Trophoblast cell (in vitro differentiated cells and primary cell): ENCODE measurements at regions not wholly inside any gene's neighbourhood (a gene's known extent, or its start where the extent isn't known, plus 50 kb on each side); places are given as distances from the start of the nearest gene placed in this dataset.

Experiments used
- DNase-seq, 2 donors: peaks; one replicate each; pipeline ENCODE4 v3.0.0-alpha.2; 2016
- H2AFZ ChIP-seq: 2 replicates; pipeline ENCODE4 v1.6.1; 2013; ENCODE audit warnings: low read length, moderate library complexity, mild to moderate bottlenecking; ENCODE audit not compliant: insufficient read depth, poor library complexity
- H2AK5ac ChIP-seq: 2 replicates; pipeline ENCODE4 v1.6.1; 2013; ENCODE audit warnings: mild to moderate bottlenecking, low read length
- H2BK120ac ChIP-seq: 2 replicates; pipeline ENCODE4 v1.6.1; 2013; ENCODE audit warnings: low read length, mild to moderate bottlenecking, moderate library complexity; ENCODE audit not compliant: insufficient read depth, poor library complexity
- H2BK12ac ChIP-seq: 2 replicates; pipeline ENCODE4 v1.6.1; 2013; ENCODE audit warnings: mild to moderate bottlenecking, low read length, moderate library complexity
- H2BK5ac ChIP-seq: 2 replicates; pipeline ENCODE4 v1.6.1; 2013; ENCODE audit warnings: low read length, low read depth, moderate library complexity, mild to moderate bottlenecking; ENCODE audit not compliant: poor library complexity
- H3K14ac ChIP-seq: 2 replicates; pipeline ENCODE4 v1.6.1; 2013; ENCODE audit warnings: mild to moderate bottlenecking, low read length
- H3K18ac ChIP-seq: 2 replicates; pipeline ENCODE4 v1.6.1; 2013; ENCODE audit warnings: mild to moderate bottlenecking, low read length
- H3K23ac ChIP-seq: 2 replicates; pipeline ENCODE4 v1.6.1; 2013; ENCODE audit warnings: low read length
- H3K27ac ChIP-seq: 2 replicates; pipeline ENCODE4 v1.5.1; 2013; ENCODE audit warnings: low read depth, mild to moderate bottlenecking, inconsistent platforms, low read length, moderate library complexity
- H3K27me3 ChIP-seq: 2 replicates; pipeline ENCODE4 v1.6.1; 2013; ENCODE audit warnings: inconsistent platforms, mild to moderate bottlenecking, low read length, moderate library complexity; ENCODE audit not compliant: insufficient read depth
- H3K36me3 ChIP-seq, 2 experiments: 1 replicate in 1 of 2; 2 replicates in 1 of 2; pipeline ENCODE4 v1.6.1; 2013; ENCODE audit warnings: low read length in 2 of 2, mild to moderate bottlenecking in 2 of 2, moderate library complexity in 1 of 2; ENCODE audit not compliant: insufficient read depth in 2 of 2, control insufficient read depth in 1 of 2
- H3K4ac ChIP-seq: 2 replicates; pipeline ENCODE4 v1.6.1; 2013; ENCODE audit warnings: low read depth, mild to moderate bottlenecking, low read length, moderate library complexity
- H3K4me1 ChIP-seq, 2 experiments: 1 replicate in 1 of 2; 2 replicates in 1 of 2; pipeline ENCODE4 v1.6.1; 2013; ENCODE audit warnings: low read length in 2 of 2, mild to moderate bottlenecking in 2 of 2, moderate library complexity in 1 of 2; ENCODE audit not compliant: insufficient read depth in 2 of 2, control insufficient read depth in 1 of 2
- H3K4me2 ChIP-seq: 2 replicates; pipeline ENCODE4 v1.6.1; 2013; ENCODE audit warnings: inconsistent platforms, mild to moderate bottlenecking, low read length, moderate library complexity
- H3K4me3 ChIP-seq: 2 replicates; pipeline ENCODE4 v1.5.1; 2013; ENCODE audit warnings: mild to moderate bottlenecking, low read depth, low read length, inconsistent platforms
- H3K79me1 ChIP-seq: one replicate; pipeline ENCODE4 v1.6.1; 2013; ENCODE audit warnings: low read length
- H3K79me2 ChIP-seq: 2 replicates; pipeline ENCODE4 v1.6.1; 2013; ENCODE audit warnings: low read length, mild to moderate bottlenecking; ENCODE audit not compliant: control insufficient read depth, insufficient read depth, poor library complexity
- H3K9ac ChIP-seq: 2 replicates; pipeline ENCODE4 v1.6.1; 2013; ENCODE audit warnings: mild to moderate bottlenecking, low read length
- H3K9me3 ChIP-seq: 2 replicates; pipeline ENCODE4 v1.6.1; 2013; ENCODE audit warnings: low read depth, mild to moderate bottlenecking, control low read depth, inconsistent platforms, low read length; ENCODE audit not compliant: insufficient read depth
- H4K12ac ChIP-seq: 2 replicates; pipeline ENCODE4 v1.6.1; 2013; ENCODE audit warnings: low read depth, mild to moderate bottlenecking, low read length, moderate library complexity
- H4K8ac ChIP-seq: 2 replicates; pipeline ENCODE4 v1.6.1; 2013; ENCODE audit warnings: low read depth, mild to moderate bottlenecking, low read length, moderate library complexity
- H4K91ac ChIP-seq: one replicate; pipeline ENCODE4 v1.6.1; 2013; ENCODE audit warnings: low read depth, mild to moderate bottlenecking, low read length, moderate library complexity
- WGBS: extraction: QIAGEN DNeasy Blood & Tissue Kit; methylation state at CpG from one replicate; pipeline ENCODE4 v1.1.7; 2013; ENCODE audit warnings: missing lambda C conversion rate; ENCODE audit not compliant: insufficient read length, insufficient coverage; ENCODE audit errors: extremely low coverage; 5-methylcytosine and 5-hydroxymethylcytosine counted together

DNA sequence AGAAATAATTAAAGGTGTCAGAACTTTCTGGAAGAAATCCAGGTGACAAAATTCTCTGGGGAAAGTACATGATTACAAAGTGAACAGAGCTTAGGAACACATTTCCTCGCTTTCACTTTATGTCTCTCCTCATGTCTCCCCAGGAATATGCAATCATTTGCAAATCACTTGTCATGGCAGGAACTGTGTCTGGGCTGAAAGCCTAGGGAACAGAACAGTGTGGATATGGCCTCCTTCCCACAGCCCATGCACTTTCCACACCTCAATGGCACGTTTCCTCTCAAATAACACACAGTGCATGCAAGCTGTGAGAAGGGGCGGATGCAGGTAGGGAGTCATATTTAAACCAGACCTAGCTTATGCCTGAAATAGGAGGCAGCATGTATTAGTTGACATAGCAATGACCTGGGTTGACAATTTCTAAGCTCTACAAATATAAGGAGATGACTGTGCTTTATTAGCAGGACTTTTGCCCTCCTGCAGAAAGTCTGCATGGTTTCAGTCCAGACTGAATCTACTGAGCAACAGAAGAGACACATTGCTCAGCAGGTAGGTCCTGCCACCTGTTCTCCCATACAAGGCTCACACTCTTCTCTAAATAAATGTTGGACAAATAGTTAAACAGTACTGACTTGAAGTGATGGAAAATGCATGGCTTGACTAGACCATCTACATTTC, 236.0 kb upstream of the ELAC2 start:
- H3K36me3 ChIP-seq, result no peaks in the 10 kb centered on the region
- H2AFZ ChIP-seq, result no peak overlapping the region
- no peak overlapping the region for H3K18ac ChIP-seq
- H3K9me3 ChIP-seq, result no peaks in the 10 kb centered on the region
- no peaks in the 10 kb centered on the region for H3K79me2 ChIP-seq
- no peak overlapping the region for H3K9ac ChIP-seq
- no peak overlapping the region for H3K4ac ChIP-seq
- H3K4me3 ChIP-seq, result no peak overlapping the region
- no peaks in the 10 kb centered on the region for H3K27me3 ChIP-seq
- no peak overlapping the region for H3K27ac ChIP-seq
- no peak overlapping the region for H2BK120ac ChIP-seq
- H3K79me1 ChIP-seq, result no peaks in the 10 kb centered on the region
- H4K8ac ChIP-seq, result no peak overlapping the region
- H3K4me2 ChIP-seq, result no peak overlapping the region
- no peak overlapping the region for H2BK12ac ChIP-seq
- WGBS, result no CpG with 5 or more reads among the region's 3 CpGs
- no peak for DNase-seq
- H2BK5ac ChIP-seq, result no peak overlapping the region
- no peak overlapping the region for H2AK5ac ChIP-seq
- no peak overlapping the region for H4K12ac ChIP-seq
- no peaks in the 10 kb centered on the region for H3K4me1 ChIP-seq
- no peak overlapping the region for H3K14ac ChIP-seq
- no peak overlapping the region for H3K23ac ChIP-seq
- no peak overlapping the region for H4K91ac ChIP-seq

DNA sequence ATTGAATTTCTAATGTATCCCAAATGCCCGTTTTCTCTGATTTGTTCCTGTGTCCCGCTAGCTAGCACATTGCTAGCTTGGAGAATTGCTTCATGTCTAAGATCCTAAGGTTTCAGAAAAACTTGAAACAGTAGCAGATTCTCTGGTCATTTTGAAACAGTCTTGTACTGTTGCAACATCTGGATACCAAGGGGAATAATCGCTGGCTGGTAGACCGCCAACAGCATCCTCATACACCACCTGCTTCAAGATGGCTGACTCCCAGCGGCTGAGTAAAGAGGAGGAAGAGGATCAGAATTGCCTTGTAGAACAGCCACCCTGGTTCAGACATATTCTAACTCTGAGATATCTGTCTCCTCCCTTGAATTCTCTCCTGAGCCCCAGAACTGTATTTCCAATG, 226.7 kb upstream of the ELAC2 start:
- no peak overlapping the region for H2BK120ac ChIP-seq
- H3K9ac ChIP-seq, result no peak overlapping the region
- H4K12ac ChIP-seq, result no peak overlapping the region
- H3K18ac ChIP-seq, result no peak overlapping the region
- no peak overlapping the region for H3K4ac ChIP-seq
- no peaks in the 10 kb centered on the region for H3K4me1 ChIP-seq
- peak; percentile 33 to 84 for DNase-seq
- no peak overlapping the region for H2BK12ac ChIP-seq
- H2AK5ac ChIP-seq, result no peak overlapping the region
- H3K4me3 ChIP-seq, result no peak overlapping the region
- no peak overlapping the region for H2BK5ac ChIP-seq
- no peak overlapping the region for H4K8ac ChIP-seq
- no peaks in the 10 kb centered on the region for H3K36me3 ChIP-seq
- no peak overlapping the region for H3K23ac ChIP-seq
- H2AFZ ChIP-seq, result no peak overlapping the region
- H3K79me2 ChIP-seq, result no peaks in the 10 kb centered on the region
- H3K9me3 ChIP-seq, result no peaks in the 10 kb centered on the region
- no peak overlapping the region for H3K4me2 ChIP-seq
- H3K27ac ChIP-seq, result no peak overlapping the region
- no peak overlapping the region for H4K91ac ChIP-seq
- WGBS, result no CpG with 5 or more reads among the region's 5 CpGs
- no peaks in the 10 kb centered on the region for H3K79me1 ChIP-seq
- H3K14ac ChIP-seq, result no peak overlapping the region
- no peaks in the 10 kb centered on the region for H3K27me3 ChIP-seq

DNA sequence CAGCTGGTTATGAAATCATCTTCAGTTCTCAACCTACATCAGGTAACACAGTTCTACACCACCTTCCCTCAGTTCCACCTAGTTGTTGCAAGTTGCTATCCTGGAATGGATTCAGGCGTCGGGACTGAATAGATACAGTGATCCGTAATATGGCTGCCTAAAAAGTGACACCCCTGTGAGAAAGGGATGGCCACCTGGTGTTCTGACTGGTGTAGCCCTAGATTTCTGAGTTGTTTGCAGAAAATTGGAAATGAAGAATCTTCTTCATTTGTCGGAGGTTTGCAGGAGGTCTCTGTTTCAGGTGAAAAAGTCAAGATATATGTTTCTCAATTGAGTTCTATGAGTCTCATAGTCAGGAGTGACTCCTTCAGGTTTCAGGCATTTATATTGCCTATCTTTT, 225.8 kb upstream of the ELAC2 start:
- H3K4me1 ChIP-seq, result no peaks in the 10 kb centered on the region
- no peak overlapping the region for H3K9ac ChIP-seq
- no peak overlapping the region for H2BK5ac ChIP-seq
- H3K14ac ChIP-seq, result no peak overlapping the region
- H2BK120ac ChIP-seq, result no peak overlapping the region
- no peaks in the 10 kb centered on the region for H3K36me3 ChIP-seq
- H3K79me1 ChIP-seq, result no peaks in the 10 kb centered on the region
- no peaks in the 10 kb centered on the region for H3K9me3 ChIP-seq
- no peak overlapping the region for H4K91ac ChIP-seq
- no peak overlapping the region for H2AFZ ChIP-seq
- H3K18ac ChIP-seq, result no peak overlapping the region
- WGBS, result no CpG with 5 or more reads among the region's 4 CpGs
- no peak overlapping the region for H3K27ac ChIP-seq
- no peak overlapping the region for H2BK12ac ChIP-seq
- DNase-seq, result no peak
- no peak overlapping the region for H3K4ac ChIP-seq
- no peak overlapping the region for H3K4me2 ChIP-seq
- H3K27me3 ChIP-seq, result no peaks in the 10 kb centered on the region
- no peak overlapping the region for H3K4me3 ChIP-seq
- no peak overlapping the region for H2AK5ac ChIP-seq
- H3K79me2 ChIP-seq, result no peaks in the 10 kb centered on the region
- no peak overlapping the region for H4K8ac ChIP-seq
- H3K23ac ChIP-seq, result no peak overlapping the region
- no peak overlapping the region for H4K12ac ChIP-seq

DNA sequence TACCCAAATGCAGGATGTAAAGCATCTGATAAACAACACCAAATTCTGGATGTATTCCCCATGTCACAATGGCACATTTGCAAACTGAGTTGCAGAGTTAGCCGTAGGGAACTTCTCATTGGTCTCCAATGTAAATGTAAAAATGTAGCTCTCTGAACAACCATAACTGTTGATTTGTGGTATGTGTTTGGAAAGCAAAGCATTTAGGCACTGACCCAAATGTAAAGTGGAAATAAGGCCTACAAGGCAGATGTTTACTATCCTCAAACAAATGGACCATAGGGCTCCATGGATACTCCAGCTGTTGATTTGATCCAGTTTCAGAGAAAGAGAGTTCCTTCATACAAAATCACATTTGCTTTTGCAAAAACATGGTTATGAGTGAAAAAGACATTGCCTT, 223.0 kb upstream of the ELAC2 start:
- Histone ChIP-seq H2AFZ (no peak overlapping the region), H3K4me1 (no peaks in the 10 kb centered on the region), H3K36me3 (no peaks in the 10 kb centered on the region), H3K4me3 (no peak overlapping the region), H4K8ac (no peak overlapping the region), H2BK120ac (no peak overlapping the region), H3K9me3 (no peaks in the 10 kb centered on the region), H3K79me2 (no peaks in the 10 kb centered on the region), H3K27ac (no peak overlapping the region), H4K12ac (no peak overlapping the region), H3K4me2 (no peak overlapping the region), H3K27me3 (no peaks in the 10 kb centered on the region), H3K18ac (no peak overlapping the region), H3K4ac (no peak overlapping the region), H3K23ac (no peak overlapping the region), H2AK5ac (no peak overlapping the region), H2BK12ac (no peak overlapping the region), H4K91ac (no peak overlapping the region), H3K79me1 (no peaks in the 10 kb centered on the region), H3K14ac (no peak overlapping the region), H2BK5ac (no peak overlapping the region), H3K9ac (no peak overlapping the region)
- no CpG with 5 or more reads among the region's 1 CpG for WGBS
- DNase-seq, result no peak
